Upper lobe of left lung (tissue), 6 donors: ENCODE measurements at regions not wholly inside any gene's neighbourhood (a gene's known extent, or its start where the extent isn't known, plus 50 kb on each side); places are given as distances from the start of the nearest gene placed in this dataset.

Experiments
- ATAC-seq, 2 donors: fragments of 200-7000 bp; cut with Tn5 transposase; one replicate each; pipeline ENCODE4 v1.9.1; 2022; ENCODE audit warnings: mild to moderate bottlenecking in 2 of 2, moderate library complexity in 2 of 2; ENCODE audit not compliant: low FRiP score in 2 of 2
- DNase-seq, 2 donors: peaks; one replicate each; pipeline ENCODE4 v3.0.0-alpha.2; 2019 to 2020
- H3K27ac ChIP-seq, 4 donors: fragments of 200-600 bp; sonication (generic); one replicate each; pipeline ENCODE4 v1.5.1; 2016 to 2019
- H3K27me3 ChIP-seq, 4 donors: fragments of 200-600 bp; sonication (generic); one replicate each; pipeline ENCODE4 v1.5.1; 2017 to 2019
- H3K36me3 ChIP-seq, 4 donors: fragments of 200-600 bp; sonication (generic); one replicate each; pipeline ENCODE4 v1.5.1; 2016 to 2019
- H3K4me1 ChIP-seq, 4 donors: fragments of 200-600 bp; sonication (generic); one replicate each; pipeline ENCODE4 v1.5.1; 2018 to 2019
- H3K4me3 ChIP-seq, 4 donors: fragments of 200-600 bp; sonication (generic); one replicate each; pipeline ENCODE4 v1.5.1; 2017 to 2019; ENCODE audit warnings: mild to moderate bottlenecking in 2 of 4, moderate library complexity in 1 of 4
- H3K9me3 ChIP-seq, 4 donors: fragments of 200-600 bp; sonication (generic); one replicate each; pipeline ENCODE4 v1.5.1; 2018 to 2019
- EP300 ChIP-seq, 4 donors: sonication (generic); formaldehyde crosslinking; IDR thresholded peaks; one replicate each; pipeline ENCODE4 v1.5.1; 2017; ENCODE audit warnings: antibody characterized with exemption in 4 of 4, control low read depth in 2 of 4
- POLR2A ChIP-seq, 4 donors: fragments of 450-650 bp; IDR thresholded peaks; one replicate each; pipeline ENCODE4 v1.5.1; 2016 to 2017; ENCODE audit warnings: antibody characterized with exemption in 4 of 4, mild to moderate bottlenecking in 2 of 4
- POLR2AphosphoS5 ChIP-seq, 2 donors: sonication (generic); formaldehyde crosslinking; IDR thresholded peaks; one replicate each; pipeline ENCODE4 v1.5.1; 2017; ENCODE audit warnings: antibody characterized with exemption in 2 of 2
- WGBS, 2 donors: methylation state at CpG; one replicate each; pipeline ENCODE4 v1.1.5; 2017 to 2018; 5-methylcytosine and 5-hydroxymethylcytosine counted together
- TF ChIP-seq, protein P1 (sequence below), 6 experiments: fragments of 450-650 bp in 4 of 6; fragments of 200-600 bp in 2 of 6; sonication (generic) in 2 of 6; IDR thresholded peaks; one replicate each; pipeline ENCODE4 v1.5.1; 2016 to 2019; ENCODE audit warnings: antibody characterized with exemption in 6 of 6
- donor health status: DM: no; HTN: no; CAD: no; lungs with moderate emphysema.
- donor health status: DM: no; HTN: yes; CAD: no; lungs with severe emphysema.

DNA sequence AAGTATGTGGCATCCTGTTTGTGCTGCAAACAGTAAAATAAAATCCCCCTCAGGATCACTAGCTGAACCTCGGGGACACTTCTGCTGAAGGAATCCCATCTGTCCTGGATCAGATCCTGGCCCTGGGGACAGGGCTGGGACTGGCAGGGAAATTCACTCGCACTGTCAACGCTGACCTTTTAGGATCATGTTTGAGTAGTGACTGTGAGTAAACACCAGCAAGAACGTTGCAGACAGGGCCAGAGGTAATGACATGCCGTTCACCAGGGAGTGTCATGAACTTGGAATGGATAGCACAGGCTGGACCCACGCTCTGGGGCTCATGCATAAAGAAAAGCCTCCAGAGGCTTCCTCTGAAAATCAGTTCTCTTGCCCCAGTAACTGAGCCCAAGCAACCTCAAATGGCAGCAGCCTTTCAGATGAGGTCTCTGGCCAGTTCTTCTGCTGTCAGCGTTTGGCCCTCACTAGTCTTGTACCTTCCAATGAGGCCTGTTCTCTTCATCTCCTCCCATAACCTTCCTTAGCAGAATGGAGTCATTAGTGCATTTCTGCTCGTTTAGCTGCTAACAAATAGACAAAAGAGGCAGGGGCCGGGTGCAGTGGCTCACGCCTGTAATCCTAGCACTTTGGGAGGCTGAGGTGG is 51.0 kb upstream of the BARX2 start:
- H3K27me3 ChIP-seq, result no peaks in the 10 kb centered on the region
- 49 to 54% methylated on average over 10 of the region's 10 CpGs for WGBS, 2 donors
- no peaks in the 10 kb centered on the region for H3K36me3 ChIP-seq
- no peaks in the 10 kb centered on the region for H3K9me3 ChIP-seq
- peak; percentile 54 to 64 for ATAC-seq
- TF ChIP-seq, protein P1, sequence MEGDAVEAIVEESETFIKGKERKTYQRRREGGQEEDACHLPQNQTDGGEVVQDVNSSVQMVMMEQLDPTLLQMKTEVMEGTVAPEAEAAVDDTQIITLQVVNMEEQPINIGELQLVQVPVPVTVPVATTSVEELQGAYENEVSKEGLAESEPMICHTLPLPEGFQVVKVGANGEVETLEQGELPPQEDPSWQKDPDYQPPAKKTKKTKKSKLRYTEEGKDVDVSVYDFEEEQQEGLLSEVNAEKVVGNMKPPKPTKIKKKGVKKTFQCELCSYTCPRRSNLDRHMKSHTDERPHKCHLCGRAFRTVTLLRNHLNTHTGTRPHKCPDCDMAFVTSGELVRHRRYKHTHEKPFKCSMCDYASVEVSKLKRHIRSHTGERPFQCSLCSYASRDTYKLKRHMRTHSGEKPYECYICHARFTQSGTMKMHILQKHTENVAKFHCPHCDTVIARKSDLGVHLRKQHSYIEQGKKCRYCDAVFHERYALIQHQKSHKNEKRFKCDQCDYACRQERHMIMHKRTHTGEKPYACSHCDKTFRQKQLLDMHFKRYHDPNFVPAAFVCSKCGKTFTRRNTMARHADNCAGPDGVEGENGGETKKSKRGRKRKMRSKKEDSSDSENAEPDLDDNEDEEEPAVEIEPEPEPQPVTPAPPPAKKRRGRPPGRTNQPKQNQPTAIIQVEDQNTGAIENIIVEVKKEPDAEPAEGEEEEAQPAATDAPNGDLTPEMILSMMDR (IDR thresholded peaks at IDR 0.05), result no peak
- peak in 1 of 2 donors; percentile 21 for TF ChIP-seq POLR2AphosphoS5 (IDR thresholded peaks at IDR 0.05)
- TF ChIP-seq EP300 (IDR thresholded peaks at IDR 0.05), result peak in 1 of 4 donors; percentile 42
- TF ChIP-seq POLR2A (IDR thresholded peaks at IDR 0.05), result peak in 1 of 4 donors; percentile 29
- H3K4me3 ChIP-seq, result peak overlapping the region in 3 of 4 donors; percentile 4 to 34 (median 22)
- H3K4me1 ChIP-seq, result peaks cover 9 to 25% (median 19%) of the 10 kb centered on the region in 4 donors
- H3K27ac ChIP-seq, result peak overlapping the region; percentile 64 to 76 (median 74)
- peak in 1 of 2 donors; percentile 67 for DNase-seq

DNA sequence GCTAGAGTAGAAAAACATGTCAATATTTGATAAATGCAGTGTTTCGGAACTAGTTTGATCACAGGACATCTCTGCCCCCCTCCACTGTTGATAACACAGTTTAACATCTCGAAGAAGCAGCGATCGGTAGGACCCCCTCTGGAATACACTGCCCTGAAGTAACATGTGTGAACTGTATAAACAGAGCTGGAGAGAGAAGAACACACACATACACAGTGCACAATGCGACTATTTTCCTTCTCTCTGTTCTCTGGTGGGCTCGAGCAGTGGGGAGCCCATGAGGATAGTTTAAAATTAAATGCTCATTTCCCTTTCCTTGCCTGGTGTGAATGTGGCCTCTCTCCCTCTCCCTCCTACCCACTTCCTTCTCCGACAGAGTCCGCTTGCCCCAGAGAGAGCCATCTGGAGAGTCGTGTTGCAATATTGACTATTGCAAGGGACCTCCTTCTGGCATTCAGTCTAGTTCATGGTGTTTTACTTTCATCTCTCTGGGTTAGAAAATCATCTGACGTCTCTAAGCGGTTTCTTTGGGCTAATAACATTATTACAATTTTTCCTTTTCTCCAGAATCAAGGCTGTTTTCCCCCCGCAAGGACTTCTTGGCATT is 51.6 kb upstream of the BARX2 start:
- TF ChIP-seq POLR2A (IDR thresholded peaks at IDR 0.05) (peak in 1 of 4 donors; percentile 43), EP300 (IDR thresholded peaks at IDR 0.05) (peak in 1 of 4 donors; percentile 58), POLR2AphosphoS5 (IDR thresholded peaks at IDR 0.05) (peak; percentile 19 to 25)
- TF ChIP-seq, protein P1 (IDR thresholded peaks at IDR 0.05), result no peak
- DNase-seq, result peak in 1 of 2 donors; percentile 81
- Histone ChIP-seq H3K9me3 (no peaks in the 10 kb centered on the region), H3K4me3 (peak overlapping the region in 3 of 4 donors; percentile 4 to 34 (median 22)), H3K27me3 (no peaks in the 10 kb centered on the region), H3K36me3 (no peaks in the 10 kb centered on the region), H3K4me1 (peaks cover 15 to 28% (median 21%) of the 10 kb centered on the region in 4 donors), H3K27ac (peak overlapping the region; percentile 64 to 76 (median 74))
- WGBS, 2 donors, result 26 to 30% methylated on average over 12 of the region's 12 CpGs
- ATAC-seq, result peak; percentile 89

DNA sequence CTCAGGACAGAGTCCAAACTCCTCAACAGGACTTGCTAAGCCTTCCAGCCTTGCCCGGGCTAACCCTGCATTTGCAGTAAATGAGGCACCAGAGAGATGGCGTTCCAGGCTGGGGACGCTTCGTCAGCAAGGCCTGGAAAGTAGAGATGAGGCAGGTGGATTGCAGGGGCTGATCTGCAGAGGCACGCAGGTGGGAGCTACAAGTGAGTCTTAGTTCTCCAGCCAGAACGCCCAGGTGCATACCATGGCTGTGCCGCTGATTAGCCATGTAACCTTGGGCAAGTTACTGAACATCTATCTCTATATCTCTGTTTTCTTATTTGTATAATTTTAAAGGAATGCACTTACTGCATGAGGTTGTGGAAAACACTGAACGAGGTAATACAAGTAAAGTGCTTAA is 52.7 kb upstream of the BARX2 start:
- no peak overlapping the region for H3K4me3 ChIP-seq
- no peaks in the 10 kb centered on the region for H3K36me3 ChIP-seq
- TF ChIP-seq, protein P1 (IDR thresholded peaks at IDR 0.05), result no peak
- no peak for TF ChIP-seq POLR2AphosphoS5 (IDR thresholded peaks at IDR 0.05)
- no peak for TF ChIP-seq EP300 (IDR thresholded peaks at IDR 0.05)
- TF ChIP-seq POLR2A (IDR thresholded peaks at IDR 0.05), result no peak
- no peaks in the 10 kb centered on the region for H3K9me3 ChIP-seq
- peak overlapping the region in 2 of 4 donors; percentile 75 to 76 for H3K27ac ChIP-seq
- H3K4me1 ChIP-seq, result peaks cover 24 to 34% (median 30%) of the 10 kb centered on the region in 4 donors
- H3K27me3 ChIP-seq, result no peaks in the 10 kb centered on the region
- WGBS, 2 donors, result 78 to 88% methylated on average over 8 of the region's 8 CpGs
- ATAC-seq (peak in 1 of 2 donors; percentile 15), DNase-seq (no peak)

DNA sequence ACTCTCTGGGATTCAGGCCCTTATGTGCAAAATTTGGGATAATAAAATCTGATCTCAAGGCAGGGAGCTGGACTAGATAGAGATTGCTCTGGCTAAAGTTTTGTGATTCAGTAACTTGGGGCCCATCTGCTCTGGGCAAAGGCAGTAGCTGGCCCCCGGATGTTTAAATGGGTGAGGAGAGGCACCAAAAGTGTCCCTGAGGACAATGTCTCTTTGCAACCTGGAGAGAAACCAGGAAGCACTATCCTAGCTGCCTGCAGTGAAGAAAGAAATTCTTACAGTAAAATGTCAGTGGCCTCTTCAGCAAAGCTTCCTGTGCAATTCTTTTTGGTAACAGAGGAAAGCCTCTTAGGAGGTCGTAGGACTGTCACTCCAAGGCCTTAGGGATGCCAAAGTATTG is 54.6 kb upstream of the BARX2 start:
- DNase-seq (no peak), ATAC-seq (no peak)
- 26 to 47% methylated on average over 2 of the region's 2 CpGs for WGBS, 2 donors
- no peaks in the 10 kb centered on the region for H3K9me3 ChIP-seq
- H3K27me3 ChIP-seq, result no peaks in the 10 kb centered on the region
- no peak for TF ChIP-seq EP300 (IDR thresholded peaks at IDR 0.05)
- TF ChIP-seq POLR2AphosphoS5 (IDR thresholded peaks at IDR 0.05), result no peak
- TF ChIP-seq, protein P1 (IDR thresholded peaks at IDR 0.05), result no peak
- no peak for TF ChIP-seq POLR2A (IDR thresholded peaks at IDR 0.05)
- H3K27ac ChIP-seq, result no peak overlapping the region
- H3K36me3 ChIP-seq, result no peaks in the 10 kb centered on the region
- H3K4me3 ChIP-seq, result no peak overlapping the region
- peaks cover 34 to 52% (median 43%) of the 10 kb centered on the region in 4 donors for H3K4me1 ChIP-seq
